H1 (cell line): ENCODE measurements at regions not wholly inside any gene's neighbourhood (a gene's known extent, or its start where the extent isn't known, plus 50 kb on each side); places are given as distances from the start of the nearest gene placed in this dataset.

Source experiments
- CBX8 ChIP-seq: fragments of 300-800, 300-1000 bp; sonication (generic); IDR thresholded peaks from 2 replicates; pipeline ENCODE4 v1.7.1; 2016; ENCODE audit warnings: low read depth, low read length, borderline replicate concordance
- GABPA ChIP-seq: IDR thresholded peaks from 2 replicates; pipeline ENCODE4 v1.6.1; 2011; ENCODE audit warnings: mild to moderate bottlenecking, low read length, moderate library complexity, borderline replicate concordance; ENCODE audit not compliant: insufficient read depth
- POU5F1 ChIP-seq: IDR thresholded peaks from 2 replicates; pipeline ENCODE4 v1.6.1; 2011; ENCODE audit warnings: low read depth, mild to moderate bottlenecking, low read length, moderate library complexity
- TF ChIP-seq, protein P1 (sequence below): IDR thresholded peaks from 2 replicates; pipeline ENCODE4 v1.6.1; 2012; ENCODE audit warnings: low read length, inconsistent platforms

DNA sequence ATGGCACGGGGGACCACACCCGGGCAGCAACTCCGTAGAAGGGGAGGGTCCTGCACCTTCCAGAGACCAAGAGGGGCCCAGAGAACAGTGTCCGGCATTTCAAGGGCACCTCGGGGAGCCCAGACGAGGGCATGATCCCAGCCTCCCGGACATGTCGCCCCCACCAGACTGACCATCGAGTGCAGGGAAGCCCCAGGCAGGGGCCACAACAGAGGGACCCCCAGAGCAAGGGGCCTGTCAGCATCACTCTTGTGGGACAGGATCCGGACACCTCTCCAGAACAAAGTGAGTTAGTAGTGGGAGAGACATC is 50.4 kb upstream of the CTDP1 start (continued):
- TF ChIP-seq GABPA: no peak
- TF ChIP-seq CBX8: no peak
- TF ChIP-seq, protein P1, sequence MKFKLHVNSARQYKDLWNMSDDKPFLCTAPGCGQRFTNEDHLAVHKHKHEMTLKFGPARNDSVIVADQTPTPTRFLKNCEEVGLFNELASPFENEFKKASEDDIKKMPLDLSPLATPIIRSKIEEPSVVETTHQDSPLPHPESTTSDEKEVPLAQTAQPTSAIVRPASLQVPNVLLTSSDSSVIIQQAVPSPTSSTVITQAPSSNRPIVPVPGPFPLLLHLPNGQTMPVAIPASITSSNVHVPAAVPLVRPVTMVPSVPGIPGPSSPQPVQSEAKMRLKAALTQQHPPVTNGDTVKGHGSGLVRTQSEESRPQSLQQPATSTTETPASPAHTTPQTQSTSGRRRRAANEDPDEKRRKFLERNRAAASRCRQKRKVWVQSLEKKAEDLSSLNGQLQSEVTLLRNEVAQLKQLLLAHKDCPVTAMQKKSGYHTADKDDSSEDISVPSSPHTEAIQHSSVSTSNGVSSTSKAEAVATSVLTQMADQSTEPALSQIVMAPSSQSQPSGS: no peak
- no peak for TF ChIP-seq POU5F1
